Adrenal gland (tissue), 9 donors: ENCODE measurements at regions not wholly inside any gene's neighbourhood (a gene's known extent, or its start where the extent isn't known, plus 50 kb on each side); places are given as distances from the start of the nearest gene placed in this dataset.

Experiments used
- DNase-seq, 7 donors: peaks; one replicate each; pipeline ENCODE4 v3.0.0-alpha.2; 2019 to 2020
- H3K27ac ChIP-seq, 5 donors: fragments of 200-600 bp; sonication (generic) in 4 of 5; 1 replicate in 3 of 5; 2 replicates in 2 of 5; pipeline versions ENCODE4 v1.5.1 to v1.8.0; 2016 to 2020; ENCODE audit warnings: mild to moderate bottlenecking in 1 of 5
- H3K27me3 ChIP-seq: fragments of 200-600 bp; 2 replicates; pipeline ENCODE4 v1.8.0; 2021
- H3K36me3 ChIP-seq, 2 donors: fragments of 200-600 bp; replicated peaks in 1 of 2; 1 replicate in 1 of 2; 2 replicates in 1 of 2; pipeline versions ENCODE4 v1.5.1 to v1.8.0; 2018 to 2022
- H3K4me1 ChIP-seq, 2 donors: fragments of 200-600 bp; replicated peaks in 1 of 2; 1 replicate in 1 of 2; 2 replicates in 1 of 2; pipeline versions ENCODE4 v1.5.1 to v1.8.0; 2018 to 2021
- H3K4me3 ChIP-seq, 4 donors: fragments of 200-600 bp; sonication (generic) in 3 of 4; one replicate each; pipeline ENCODE4 v1.5.1; 2016 to 2018
- H3K9me3 ChIP-seq, 3 donors: fragments of 200-600 bp; sonication (generic) in 1 of 3; replicated peaks in 1 of 3; 1 replicate in 2 of 3; 2 replicates in 1 of 3; pipeline versions ENCODE4 v1.5.1 to v1.8.0; 2016 to 2021
- CTCF ChIP-seq, 6 experiments: fragments of 450-650 bp in 4 of 6; fragments of 200-600 bp in 2 of 6; sonication (generic) in 1 of 6; IDR thresholded peaks; 1 replicate in 5 of 6; 2 replicates in 1 of 6; pipeline versions ENCODE4 v1.5.1 to v1.8.0; 2016 to 2021; ENCODE audit warnings: antibody characterized with exemption in 6 of 6, mild to moderate bottlenecking in 2 of 6, moderate library complexity in 1 of 6
- POLR2A ChIP-seq, 2 donors: fragments of 450-650 bp; IDR thresholded peaks; one replicate each; pipeline ENCODE4 v1.6.1; 2017; ENCODE audit warnings: antibody characterized with exemption in 2 of 2, mild to moderate bottlenecking in 2 of 2, moderate library complexity in 1 of 2
- WGBS, 4 donors: extraction: QIAGEN DNeasy Blood & Tissue Kit in 2 of 4; methylation state at CpG; one replicate each; pipeline versions ENCODE4 v1.1.5 to v1.1.7; 2013 to 2017; 5-methylcytosine and 5-hydroxymethylcytosine counted together
- intact Hi-C, 2 donors: fragments of 100-400 bp; cut with DNase I; formaldehyde crosslinking; loops; one replicate each; pipeline versions ENCODE4 v1.14.1 to v1.15.0; 2022 to 2023
- donor health status: healthy with polysubstance abuse.
- donor health status: Bipolar disorder and iron deficiency.
- donor health status: DM: yes; HTN: yes; CAD: no.
- donor health status: DM: no; HTN: no; CAD: no.
- donor health status: DM: no; HTN: no; CAD: no.

- Histone ChIP-seq H3K9me3 (no peaks in the 10 kb centered on the region), H3K27ac (no peak overlapping the region), H3K36me3 (no peaks in the 10 kb centered on the region), H3K4me3 (no peak overlapping the region), H3K27me3 (no peaks in the 10 kb centered on the region), H3K4me1 (no peaks in the 10 kb centered on the region)
- DNase-seq: peak in 1 of 7 donors; percentile 9
- 85 to 92% (median 90%) methylated on average over 7 to 8 of the region's 8 CpGs for WGBS, 4 donors
- TF ChIP-seq POLR2A (IDR thresholded peaks at IDR 0.05) (no peak), CTCF (IDR thresholded peaks at IDR 0.05) (no peak)
- intact Hi-C loops: no loop called here
Observed at GRCh38 chr19:29324291-29324680, 111.3 kb upstream of the UQCRFS1 start.

GRCh38 chr19:29324717-29325116 lies 111.8 kb upstream of the UQCRFS1 start:
- H3K9me3 ChIP-seq: no peaks in the 10 kb centered on the region
- H3K4me1 ChIP-seq: no peaks in the 10 kb centered on the region
- no peaks in the 10 kb centered on the region for H3K36me3 ChIP-seq
- no peaks in the 10 kb centered on the region for H3K27me3 ChIP-seq
- no peak overlapping the region for H3K27ac ChIP-seq
- no peak overlapping the region for H3K4me3 ChIP-seq
- DNase-seq: peak in 1 of 7 donors; percentile 6
- WGBS, 4 donors: 68 to 82% (median 70%) methylated on average over 6 of the region's 6 CpGs
- intact Hi-C loops: no loop called here
- TF ChIP-seq POLR2A (IDR thresholded peaks at IDR 0.05) (no peak), CTCF (IDR thresholded peaks at IDR 0.05) (no peak)

GRCh38 chr19:29325241-29325975 lies 112.5 kb upstream of the UQCRFS1 start:
- no peaks in the 10 kb centered on the region for H3K27me3 ChIP-seq
- intact Hi-C loops: no loop called here
- DNase-seq: no peak
- no peaks in the 10 kb centered on the region for H3K36me3 ChIP-seq
- no peaks in the 10 kb centered on the region for H3K4me1 ChIP-seq
- H3K4me3 ChIP-seq: no peak overlapping the region
- TF ChIP-seq POLR2A (IDR thresholded peaks at IDR 0.05): no peak
- TF ChIP-seq CTCF (IDR thresholded peaks at IDR 0.05): no peak
- H3K27ac ChIP-seq: no peak overlapping the region
- 57 to 67% (median 62%) methylated on average over 11 of the region's 11 CpGs for WGBS, 4 donors
- H3K9me3 ChIP-seq: no peaks in the 10 kb centered on the region

GRCh38 chr19:29326351-29326750 lies 113.4 kb upstream of the UQCRFS1 start:
- WGBS, 4 donors: 63 to 76% (median 68%) methylated on average over 4 of the region's 4 CpGs
- intact Hi-C loops: no loop called here
- DNase-seq: no peak
- Histone ChIP-seq H3K4me3 (no peak overlapping the region), H3K4me1 (no peaks in the 10 kb centered on the region), H3K27ac (no peak overlapping the region), H3K9me3 (no peaks in the 10 kb centered on the region), H3K36me3 (no peaks in the 10 kb centered on the region), H3K27me3 (no peaks in the 10 kb centered on the region)
- TF ChIP-seq CTCF (IDR thresholded peaks at IDR 0.05): no peak
- TF ChIP-seq POLR2A (IDR thresholded peaks at IDR 0.05): no peak
